Caco-2 (cell line): ENCODE measurements at regions not wholly inside any gene's neighbourhood (a gene's known extent, or its start where the extent isn't known, plus 50 kb on each side); places are given as distances from the start of the nearest gene placed in this dataset.

Source experiments
- BruUV-seq: library from RNA; stranded (reverse); fragments of 400-500 nt; replicated peaks from 2 replicates; lab custom pipeline; 2021; lab: Mats Ljungman, UMichigan
- CTCF ChIA-PET: fragments of 300-600 bp; sonication (Branson Sonifier 250); formaldehyde crosslinking; loops from one replicate; lab custom pipeline; 2022; ENCODE audit warnings: antibody characterized with exemption; lab: Charles Lee
- POLR2A ChIA-PET: fragments of 300-600 bp; sonication (Branson Sonifier 250); formaldehyde crosslinking; loops from one replicate; lab custom pipeline; 2022; ENCODE audit warnings: antibody characterized with exemption; lab: Charles Lee
- DNase-seq, 2 experiments: peaks; one replicate each; pipeline versions ENCODE4 v3.0.0 to v3.0.0-alpha.2; 2020 to 2022
- H3K27me3 ChIP-seq: replicated peaks from 2 replicates; pipeline ENCODE4 v1.6.0; 2011; ENCODE audit warnings: low read length; ENCODE audit not compliant: control insufficient read depth, insufficient read depth
- H3K36me3 ChIP-seq: 2 replicates; pipeline ENCODE4 v1.5.1; 2011; ENCODE audit warnings: low read length; ENCODE audit not compliant: control insufficient read depth, insufficient read depth
- H3K4me1 ChIP-seq: fragments of 250-450 bp; sonication (Bioruptor Pico); 2 replicates; pipeline ENCODE4 v1.5.1; 2020; ENCODE audit warnings: mild to moderate bottlenecking
- H3K4me3 ChIP-seq: 2 replicates; pipeline ENCODE4 v1.5.1; 2011; ENCODE audit warnings: low read depth, mild to moderate bottlenecking, control low read depth, low read length
- H3K9me3 ChIP-seq: fragments of 250-450 bp; sonication (Bioruptor Pico); 2 replicates; pipeline ENCODE4 v1.5.1; 2020; ENCODE audit warnings: mild to moderate bottlenecking, moderate library complexity
- H3K27ac Mint-ChIP-seq: one replicate; pipeline ENCODE4 v1.8.0; 2022; ENCODE audit warnings: mixed read lengths; ENCODE audit not compliant: unreplicated experiment
- H3K27me3 Mint-ChIP-seq: one replicate; pipeline ENCODE4 v1.8.0; 2022; ENCODE audit warnings: mixed read lengths; ENCODE audit not compliant: insufficient read depth, unreplicated experiment
- H3K36me3 Mint-ChIP-seq: one replicate; pipeline ENCODE4 v1.8.0; 2022; ENCODE audit warnings: mild to moderate bottlenecking, mixed read lengths; ENCODE audit not compliant: insufficient read depth, unreplicated experiment
- H3K4me1 Mint-ChIP-seq: one replicate; pipeline ENCODE4 v1.8.0; 2022; ENCODE audit warnings: low read depth, mixed read lengths; ENCODE audit not compliant: unreplicated experiment
- H3K4me3 Mint-ChIP-seq: one replicate; pipeline ENCODE4 v1.8.0; 2022; ENCODE audit warnings: mild to moderate bottlenecking, moderate library complexity, mixed read lengths; ENCODE audit not compliant: unreplicated experiment
- H3K9me3 Mint-ChIP-seq: one replicate; pipeline ENCODE4 v1.8.0; 2022; ENCODE audit warnings: mixed read lengths; ENCODE audit not compliant: unreplicated experiment
- intact Hi-C: fragments of 100-400 bp; cut with micrococcal nuclease; formaldehyde crosslinking; loops from one replicate; pipeline ENCODE4 v1.10.0; 2022; ENCODE audit not compliant: unreplicated experiment
- TF ChIP-seq, protein P1 (sequence below), 2 experiments: fragments of 200-600 bp in 1 of 2; IDR thresholded peaks; 1 replicate in 1 of 2; 2 replicates in 1 of 2; pipeline versions ENCODE4 v1.5.1 to v1.8.0; 2011 to 2022; ENCODE audit warnings: antibody characterized with exemption in 1 of 2, control low read depth in 1 of 2, inconsistent platforms in 1 of 2, low read depth in 1 of 2, low read length in 1 of 2, mild to moderate bottlenecking in 1 of 2, moderate library complexity in 1 of 2; ENCODE audit not compliant: insufficient read depth in 1 of 2, severe bottlenecking in 1 of 2, unreplicated experiment in 1 of 2

DNA sequence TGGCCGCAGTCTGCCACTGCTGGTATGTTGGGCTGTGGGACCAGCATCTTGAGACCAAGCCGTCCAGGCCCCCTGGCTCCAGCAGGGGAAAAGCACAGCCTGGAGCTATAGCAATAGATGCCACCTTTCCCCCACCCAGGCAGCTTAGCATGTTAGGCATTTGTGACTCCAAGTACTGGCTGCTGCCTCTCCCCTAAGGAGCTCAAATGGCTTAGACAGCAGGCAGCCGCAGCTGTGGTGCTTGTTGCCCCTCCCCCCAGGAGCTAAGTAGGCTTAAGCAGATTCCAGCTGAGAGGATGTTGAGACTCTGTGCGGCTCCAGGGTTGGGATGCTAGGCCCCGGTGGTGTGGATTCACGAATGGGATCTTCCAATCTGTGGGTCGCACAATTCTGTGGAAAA, 88.8 kb upstream of the ANKFN1 start:
- no peak overlapping the region for H3K4me3 ChIP-seq
- H3K27me3 Mint-ChIP-seq: no peaks in the 10 kb centered on the region
- H3K27ac Mint-ChIP-seq: no peak overlapping the region
- no peaks in the 10 kb centered on the region for H3K4me1 Mint-ChIP-seq
- no peak overlapping the region for H3K4me3 Mint-ChIP-seq
- H3K9me3 ChIP-seq: peaks cover 18% of the 10 kb centered on the region
- BruUV-seq: no TSS peak
- H3K36me3 ChIP-seq: no peaks in the 10 kb centered on the region
- H3K9me3 Mint-ChIP-seq: peaks cover 39% of the 10 kb centered on the region
- ChIA-PET CTCF (no interaction called here), POLR2A (no interaction called here)
- intact Hi-C loops: no loop called here
- no peaks in the 10 kb centered on the region for H3K36me3 Mint-ChIP-seq
- TF ChIP-seq, protein P1, sequence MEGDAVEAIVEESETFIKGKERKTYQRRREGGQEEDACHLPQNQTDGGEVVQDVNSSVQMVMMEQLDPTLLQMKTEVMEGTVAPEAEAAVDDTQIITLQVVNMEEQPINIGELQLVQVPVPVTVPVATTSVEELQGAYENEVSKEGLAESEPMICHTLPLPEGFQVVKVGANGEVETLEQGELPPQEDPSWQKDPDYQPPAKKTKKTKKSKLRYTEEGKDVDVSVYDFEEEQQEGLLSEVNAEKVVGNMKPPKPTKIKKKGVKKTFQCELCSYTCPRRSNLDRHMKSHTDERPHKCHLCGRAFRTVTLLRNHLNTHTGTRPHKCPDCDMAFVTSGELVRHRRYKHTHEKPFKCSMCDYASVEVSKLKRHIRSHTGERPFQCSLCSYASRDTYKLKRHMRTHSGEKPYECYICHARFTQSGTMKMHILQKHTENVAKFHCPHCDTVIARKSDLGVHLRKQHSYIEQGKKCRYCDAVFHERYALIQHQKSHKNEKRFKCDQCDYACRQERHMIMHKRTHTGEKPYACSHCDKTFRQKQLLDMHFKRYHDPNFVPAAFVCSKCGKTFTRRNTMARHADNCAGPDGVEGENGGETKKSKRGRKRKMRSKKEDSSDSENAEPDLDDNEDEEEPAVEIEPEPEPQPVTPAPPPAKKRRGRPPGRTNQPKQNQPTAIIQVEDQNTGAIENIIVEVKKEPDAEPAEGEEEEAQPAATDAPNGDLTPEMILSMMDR (IDR thresholded peaks at IDR 0.05; ENCODE audit: insufficient read depth in 1 of 2, low read depth in 1 of 2, low read length in 1 of 2, severe bottlenecking in 1 of 2, unreplicated experiment in 1 of 2): no peak
- 0 out of 2 replicates have a peak, but pooled peaks cover 8% of the 10 kb centered on the region for H3K4me1 ChIP-seq
- DNase-seq: no peak
- H3K27me3 ChIP-seq: no peaks in the 10 kb centered on the region

DNA sequence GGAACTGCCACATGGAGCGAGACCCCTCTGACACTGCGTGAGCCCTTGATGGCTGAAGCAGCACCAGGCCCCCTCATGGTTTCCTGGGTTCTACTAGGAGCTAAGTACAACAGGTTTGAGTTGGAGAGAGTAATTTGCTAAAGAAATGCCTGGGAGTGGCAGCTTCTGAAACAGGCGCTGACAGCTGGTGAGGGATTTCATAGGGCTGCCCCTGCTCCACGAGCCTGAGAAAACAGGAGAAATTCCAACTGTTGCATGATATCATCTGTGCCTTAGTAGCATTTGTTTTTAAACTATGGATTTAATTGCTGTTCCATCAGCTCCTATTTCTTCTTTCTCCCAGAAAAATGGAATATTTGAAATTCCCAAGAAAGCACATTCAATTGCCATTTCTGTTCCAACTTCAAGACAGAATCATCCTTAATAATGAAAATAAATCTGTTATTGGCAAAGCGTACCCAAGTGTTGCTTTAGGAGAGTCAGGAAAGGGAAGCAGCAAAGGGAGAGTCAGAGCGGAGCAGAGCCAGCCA, 78.8 kb upstream of the ANKFN1 start:
- Mint-ChIP-seq H3K27ac (no peak overlapping the region), H3K4me1 (peaks cover 7% of the 10 kb centered on the region), H3K4me3 (no peak overlapping the region), H3K36me3 (no peaks in the 10 kb centered on the region), H3K9me3 (peaks cover 18% of the 10 kb centered on the region), H3K27me3 (no peaks in the 10 kb centered on the region)
- BruUV-seq: no TSS peak
- Histone ChIP-seq H3K36me3 (no peaks in the 10 kb centered on the region), H3K9me3 (peaks cover 4% of the 10 kb centered on the region), H3K4me3 (no peak overlapping the region), H3K4me1 (no peaks in the 10 kb centered on the region), H3K27me3 (no peaks in the 10 kb centered on the region)
- DNase-seq: no peak
- TF ChIP-seq, protein P1 (IDR thresholded peaks at IDR 0.05; ENCODE audit: insufficient read depth in 1 of 2, low read depth in 1 of 2, low read length in 1 of 2, severe bottlenecking in 1 of 2, unreplicated experiment in 1 of 2): no peak
- POLR2A ChIA-PET: no interaction called here
- CTCF ChIA-PET: no interaction called here
- intact Hi-C loops: no loop called here

DNA sequence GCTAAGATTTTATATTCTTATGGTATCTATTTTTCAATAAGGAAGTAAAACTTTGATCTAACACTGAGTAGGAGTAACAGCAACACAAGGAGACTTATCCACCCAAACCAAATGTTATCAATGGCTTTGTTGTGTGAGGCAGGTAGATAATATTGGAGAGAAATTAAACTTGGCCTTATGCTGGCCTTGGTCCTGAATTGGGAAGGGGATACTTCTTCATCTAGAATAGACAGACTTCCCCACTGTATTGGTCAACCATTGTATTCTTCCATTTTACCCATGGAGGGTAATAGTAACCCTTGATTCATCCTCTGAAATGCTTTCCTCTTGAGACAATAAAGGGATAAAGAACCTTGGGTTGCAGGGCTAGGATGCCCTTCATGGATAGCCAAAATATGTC, 76.3 kb upstream of the ANKFN1 start:
- H3K27ac Mint-ChIP-seq: no peak overlapping the region
- no peaks in the 10 kb centered on the region for H3K4me1 Mint-ChIP-seq
- DNase-seq: no peak
- TF ChIP-seq, protein P1 (IDR thresholded peaks at IDR 0.05; ENCODE audit: insufficient read depth in 1 of 2, low read depth in 1 of 2, low read length in 1 of 2, severe bottlenecking in 1 of 2, unreplicated experiment in 1 of 2): no peak
- no peaks in the 10 kb centered on the region for H3K36me3 ChIP-seq
- no peaks in the 10 kb centered on the region for H3K27me3 Mint-ChIP-seq
- intact Hi-C loops: no loop called here
- H3K9me3 ChIP-seq: peaks cover 4% of the 10 kb centered on the region
- no peak overlapping the region for H3K4me3 Mint-ChIP-seq
- H3K36me3 Mint-ChIP-seq: no peaks in the 10 kb centered on the region
- BruUV-seq: no TSS peak
- no peaks in the 10 kb centered on the region for H3K4me1 ChIP-seq
- H3K27me3 ChIP-seq: no peaks in the 10 kb centered on the region
- H3K9me3 Mint-ChIP-seq: peaks cover 18% of the 10 kb centered on the region
- ChIA-PET POLR2A (no interaction called here), CTCF (no interaction called here)
- H3K4me3 ChIP-seq: no peak overlapping the region
